H7 (cell line): ENCODE measurements at regions not wholly inside any gene's neighbourhood (a gene's known extent, or its start where the extent isn't known, plus 50 kb on each side); places are given as distances from the start of the nearest gene placed in this dataset.

ENCODE experiments used
- DNase-seq: peaks from one replicate; pipeline ENCODE4 v3.0.0; 2012
- H3K27me3 ChIP-seq: 2 replicates; pipeline ENCODE4 v1.6.0; 2011; ENCODE audit warnings: mild to moderate bottlenecking, low read length; ENCODE audit not compliant: control insufficient read depth, insufficient read depth
- H3K36me3 ChIP-seq: replicated peaks from 2 replicates; pipeline ENCODE4 v1.5.1; 2011; ENCODE audit warnings: low read length; ENCODE audit not compliant: control insufficient read depth, insufficient read depth
- H3K4me3 ChIP-seq: 2 replicates; pipeline ENCODE4 v1.5.1; 2011; ENCODE audit warnings: low read depth, mild to moderate bottlenecking, control low read depth, low read length, moderate library complexity; ENCODE audit not compliant: insufficient read depth

DNA sequence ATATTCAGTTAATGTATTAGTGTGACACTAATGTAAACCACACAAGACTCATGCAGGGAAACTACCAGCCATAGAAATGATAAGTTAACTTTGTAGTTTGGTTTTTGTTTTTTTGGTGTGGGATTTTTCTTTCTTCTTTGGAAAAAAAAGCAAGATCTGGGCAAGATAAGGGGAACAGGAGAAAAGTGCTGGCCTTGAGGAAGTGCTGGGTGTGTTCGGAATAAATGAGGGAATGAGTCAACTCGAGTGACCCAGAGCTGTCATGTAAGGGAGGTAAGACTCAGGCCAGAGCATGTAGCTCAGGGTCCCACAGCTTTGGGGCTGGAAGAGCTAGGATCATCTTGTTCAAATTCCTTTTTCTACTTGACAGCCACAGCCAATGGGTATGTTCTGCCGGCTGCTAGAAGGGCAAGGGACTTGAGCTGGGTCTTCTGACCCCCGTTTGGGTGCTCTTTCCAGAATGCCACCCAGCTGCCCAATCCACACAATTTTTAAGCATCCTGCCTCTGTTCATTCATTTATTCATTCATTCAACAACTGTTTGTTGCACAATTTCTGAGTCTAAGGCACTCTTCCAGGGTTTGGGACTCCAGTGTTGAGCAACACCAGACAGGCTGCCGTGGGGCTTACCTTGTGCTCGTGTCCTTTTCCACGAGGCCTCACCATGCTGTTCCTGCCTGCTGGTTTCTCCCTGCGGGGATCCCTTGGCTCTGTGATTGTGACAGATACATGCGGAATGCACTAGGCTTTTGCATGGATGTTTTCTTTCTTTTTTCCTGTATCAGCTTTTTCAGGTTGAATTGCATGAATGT lies 54.5 kb downstream of the CLDN34 start:
- no peak for DNase-seq
- H3K4me3 ChIP-seq = no peak overlapping the region
- H3K27me3 ChIP-seq = no peaks in the 10 kb centered on the region
- H3K36me3 ChIP-seq = no peaks in the 10 kb centered on the region

DNA sequence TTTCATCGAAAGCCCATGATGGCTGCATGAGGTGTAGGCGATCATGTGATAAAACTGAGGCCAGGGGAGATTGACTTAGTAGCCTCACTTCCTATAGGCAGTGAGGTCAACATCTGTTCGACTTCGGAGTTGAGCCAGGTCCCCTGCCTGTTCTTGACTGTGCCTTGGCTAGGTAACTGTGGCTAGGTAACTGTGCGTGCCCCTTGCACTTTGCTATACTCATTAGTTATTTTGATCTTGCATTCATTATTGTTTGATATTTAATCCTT lies 55.0 kb downstream of the CLDN34 start:
- no peak overlapping the region for H3K4me3 ChIP-seq
- no peaks in the 10 kb centered on the region for H3K36me3 ChIP-seq
- DNase-seq = no peak
- H3K27me3 ChIP-seq = no peaks in the 10 kb centered on the region

DNA sequence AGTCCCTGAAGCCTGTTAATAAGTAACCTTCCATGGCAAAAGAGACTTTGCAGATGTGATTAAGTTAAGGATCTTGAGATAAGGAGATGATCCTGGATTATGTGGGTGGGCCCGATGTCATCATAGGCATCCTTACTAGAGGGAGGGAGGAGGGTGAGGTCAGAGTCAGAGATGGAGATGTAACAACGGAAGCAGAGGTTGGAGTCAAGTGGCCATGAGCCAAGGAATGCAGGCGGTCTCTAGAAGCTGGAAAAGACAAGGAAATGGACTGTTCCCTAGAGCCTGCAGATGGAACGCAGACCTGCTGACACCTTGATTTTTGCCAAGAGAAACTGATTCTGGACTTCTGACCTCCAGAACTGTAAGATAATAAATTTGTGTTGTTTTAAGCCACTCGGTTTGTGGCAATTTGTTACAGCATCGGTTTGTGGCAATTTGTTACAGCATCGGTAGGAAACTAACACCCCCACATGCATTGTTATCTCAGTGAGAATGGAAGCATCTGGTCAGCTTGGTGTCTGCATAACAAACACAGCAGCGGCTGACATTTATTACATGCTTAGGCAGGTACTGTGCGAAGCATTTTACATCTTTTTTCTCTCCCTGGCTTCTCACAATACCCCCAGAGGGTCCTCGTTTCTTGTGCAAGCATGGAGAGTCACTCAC lies 55.6 kb downstream of the CLDN34 start:
- DNase-seq = no peak
- no peaks in the 10 kb centered on the region for H3K27me3 ChIP-seq
- H3K36me3 ChIP-seq = no peaks in the 10 kb centered on the region
- H3K4me3 ChIP-seq = no peak overlapping the region

DNA sequence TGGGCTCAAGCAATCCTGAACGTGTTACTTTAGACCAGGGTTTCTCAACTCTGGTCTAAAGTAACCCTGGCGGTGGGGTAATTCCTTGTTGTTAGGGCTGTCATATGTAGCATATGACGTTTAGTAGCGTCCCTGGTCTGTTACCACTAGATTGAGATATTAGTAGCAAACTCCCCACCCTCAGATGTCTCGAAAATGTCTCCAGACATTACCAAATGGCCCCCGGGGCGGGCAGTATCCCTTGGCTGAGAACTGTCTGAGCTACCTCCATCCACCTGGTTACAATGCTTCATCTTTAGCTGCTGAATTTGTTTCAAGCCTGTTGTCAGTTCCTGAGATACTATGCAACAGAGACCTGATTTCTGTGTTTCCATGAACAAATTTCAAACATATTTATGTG lies 56.7 kb downstream of the CLDN34 start:
- Histone ChIP-seq H3K4me3 (no peak overlapping the region), H3K27me3 (no peaks in the 10 kb centered on the region), H3K36me3 (no peaks in the 10 kb centered on the region)
- no peak for DNase-seq

DNA sequence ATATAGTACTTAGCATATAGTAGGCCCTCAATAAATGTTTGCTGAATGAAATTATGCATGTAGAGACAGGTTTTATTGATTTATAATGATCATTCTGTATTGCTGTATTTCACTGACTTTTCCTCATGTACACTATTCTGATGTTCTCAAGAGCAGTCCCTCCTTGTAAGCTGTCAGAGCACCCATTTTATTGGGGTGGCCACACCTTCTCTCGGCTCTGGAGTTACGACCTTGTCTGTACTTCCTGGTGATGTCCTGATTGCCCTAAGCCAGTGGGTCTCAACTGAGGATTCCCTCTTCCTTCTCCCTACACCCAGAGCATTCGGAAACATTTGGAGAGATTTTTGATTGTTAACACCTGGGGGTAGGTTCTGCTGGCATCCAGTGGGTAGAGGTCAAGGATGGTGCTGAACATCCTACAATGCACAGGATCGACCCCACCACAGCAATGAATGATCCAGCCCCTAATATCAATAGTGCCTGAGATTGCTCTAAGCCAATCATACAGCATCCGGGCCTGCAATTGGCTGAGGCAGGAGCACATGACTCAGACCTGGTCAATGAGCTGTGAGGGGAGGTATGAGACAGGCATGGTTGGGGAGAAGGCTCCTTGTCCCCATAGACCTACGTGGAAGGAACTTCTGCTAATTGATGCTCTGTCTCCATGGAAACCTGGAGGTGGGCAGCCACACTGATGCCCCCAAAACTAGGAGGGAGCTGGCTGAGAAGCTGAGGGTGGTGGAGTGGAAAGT lies 58.8 kb downstream of the CLDN34 start:
- DNase-seq = no peak
- H3K27me3 ChIP-seq = no peaks in the 10 kb centered on the region
- no peak overlapping the region for H3K4me3 ChIP-seq
- no peaks in the 10 kb centered on the region for H3K36me3 ChIP-seq

DNA sequence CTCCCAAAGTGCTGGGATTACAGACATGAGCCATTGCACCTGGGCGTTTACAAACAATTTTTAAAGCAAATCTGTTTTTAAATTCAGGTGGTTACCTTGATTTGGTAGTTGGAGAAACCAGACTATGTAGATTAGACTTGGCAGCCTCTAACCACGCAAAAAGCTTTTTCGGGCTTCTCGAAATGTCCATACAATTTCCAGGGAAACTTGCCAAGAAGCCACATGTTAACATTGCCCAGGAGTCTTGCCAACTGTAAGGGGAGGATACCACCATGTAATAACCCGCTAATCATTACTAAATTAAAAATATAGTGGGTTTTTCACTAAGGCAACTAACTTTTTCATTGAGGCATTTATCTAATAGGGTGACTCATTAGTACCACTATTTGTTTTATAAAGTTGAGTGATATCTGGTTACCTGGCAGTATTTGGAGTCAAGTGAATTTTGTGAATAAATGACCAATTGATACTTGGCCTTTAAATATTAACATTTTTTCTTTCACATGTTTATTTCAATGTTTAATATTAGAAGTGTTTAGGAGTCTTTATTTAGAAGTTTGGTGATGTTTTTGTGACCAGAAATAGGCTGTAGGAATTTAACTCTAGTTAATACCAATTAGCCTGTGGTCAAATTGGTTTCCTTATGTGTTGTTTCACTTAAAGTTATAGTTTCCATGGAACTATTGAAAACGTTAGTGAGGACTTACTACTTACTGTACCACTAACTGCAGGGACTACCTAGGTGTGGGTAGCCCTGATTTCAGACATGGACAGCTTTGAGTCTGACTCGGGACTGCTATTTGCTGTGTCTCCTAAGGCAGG lies 61.3 kb downstream of the CLDN34 start:
- no peak overlapping the region for H3K4me3 ChIP-seq
- H3K36me3 ChIP-seq = no peaks in the 10 kb centered on the region
- no peak for DNase-seq

DNA sequence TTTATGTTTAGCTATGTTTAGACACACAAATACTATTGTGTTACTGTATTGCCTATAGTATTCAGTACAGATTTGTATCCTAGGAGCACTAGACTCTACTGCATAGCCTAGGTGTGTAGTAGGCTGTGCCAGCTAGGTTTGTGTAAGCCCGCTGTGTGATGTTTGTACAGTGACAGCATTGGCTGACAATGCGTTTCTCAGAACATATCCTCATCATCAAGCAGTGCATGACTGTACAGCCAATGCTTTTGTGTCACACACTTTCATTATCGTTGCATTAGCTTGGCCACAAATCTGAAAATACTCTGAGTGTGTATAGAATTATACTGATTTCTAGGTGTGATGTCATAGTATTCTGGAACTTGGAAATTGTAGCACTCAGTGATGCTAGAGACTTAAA lies 63.4 kb downstream of the CLDN34 start:
- Histone ChIP-seq H3K36me3 (no peaks in the 10 kb centered on the region), H3K27me3 (no peaks in the 10 kb centered on the region), H3K4me3 (no peak overlapping the region)
- no peak for DNase-seq

More for the DNA sequence above, 61.3 kb downstream of the CLDN34 start:
- no peaks in the 10 kb centered on the region for H3K27me3 ChIP-seq

GRCh38 chrX:10031746-10032145 lies 64.6 kb downstream of the CLDN34 start:
- DNase-seq = no peak
- no peaks in the 10 kb centered on the region for H3K36me3 ChIP-seq
- no peaks in the 10 kb centered on the region for H3K27me3 ChIP-seq
- H3K4me3 ChIP-seq = no peak overlapping the region

- Histone ChIP-seq H3K27me3 (no peaks in the 10 kb centered on the region), H3K4me3 (no peak overlapping the region), H3K36me3 (no peaks in the 10 kb centered on the region)
- DNase-seq = no peak
These were observed 65.0 kb downstream of the CLDN34 start for GRCh38 chrX:10032147-10032546.

- no peak overlapping the region for H3K4me3 ChIP-seq
- no peaks in the 10 kb centered on the region for H3K36me3 ChIP-seq
- no peaks in the 10 kb centered on the region for H3K27me3 ChIP-seq
- DNase-seq = no peak
These were observed 66.3 kb downstream of the CLDN34 start for GRCh38 chrX:10033375-10034007.

DNA sequence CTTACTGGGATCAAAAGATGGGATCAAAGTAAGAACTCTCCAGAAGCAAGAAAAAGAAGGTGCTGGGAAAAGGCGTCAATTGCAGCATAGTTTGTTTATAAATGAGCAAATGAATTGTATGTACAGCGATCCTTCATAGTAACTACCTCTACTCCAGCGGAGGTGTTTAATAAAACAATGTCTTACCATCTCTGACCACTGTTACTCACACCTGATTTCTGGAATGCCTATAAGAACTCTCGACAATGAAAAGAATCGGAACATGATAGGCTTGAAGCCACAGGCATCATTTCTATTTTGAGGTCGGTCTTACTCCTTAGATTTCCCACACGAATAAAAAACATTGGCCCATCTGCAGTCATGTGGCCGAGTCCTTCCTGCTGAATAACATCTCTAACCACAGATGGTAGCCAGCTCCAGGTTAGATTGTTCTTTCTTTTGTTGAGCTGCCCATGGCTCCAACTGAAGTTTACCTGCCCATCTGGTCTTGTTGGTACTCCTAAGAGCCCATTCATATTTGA lies 67.6 kb downstream of the CLDN34 start:
- Histone ChIP-seq H3K36me3 (no peaks in the 10 kb centered on the region), H3K27me3 (no peaks in the 10 kb centered on the region), H3K4me3 (no peak overlapping the region)
- DNase-seq = no peak

- DNase-seq = no peak
- no peak overlapping the region for H3K4me3 ChIP-seq
- no peaks in the 10 kb centered on the region; the same call in 1 of the 2 replicates for H3K36me3 ChIP-seq
- no peaks in the 10 kb centered on the region for H3K27me3 ChIP-seq
These were observed 71.4 kb downstream of the CLDN34 start for GRCh38 chrX:10038585-10038984.

DNA sequence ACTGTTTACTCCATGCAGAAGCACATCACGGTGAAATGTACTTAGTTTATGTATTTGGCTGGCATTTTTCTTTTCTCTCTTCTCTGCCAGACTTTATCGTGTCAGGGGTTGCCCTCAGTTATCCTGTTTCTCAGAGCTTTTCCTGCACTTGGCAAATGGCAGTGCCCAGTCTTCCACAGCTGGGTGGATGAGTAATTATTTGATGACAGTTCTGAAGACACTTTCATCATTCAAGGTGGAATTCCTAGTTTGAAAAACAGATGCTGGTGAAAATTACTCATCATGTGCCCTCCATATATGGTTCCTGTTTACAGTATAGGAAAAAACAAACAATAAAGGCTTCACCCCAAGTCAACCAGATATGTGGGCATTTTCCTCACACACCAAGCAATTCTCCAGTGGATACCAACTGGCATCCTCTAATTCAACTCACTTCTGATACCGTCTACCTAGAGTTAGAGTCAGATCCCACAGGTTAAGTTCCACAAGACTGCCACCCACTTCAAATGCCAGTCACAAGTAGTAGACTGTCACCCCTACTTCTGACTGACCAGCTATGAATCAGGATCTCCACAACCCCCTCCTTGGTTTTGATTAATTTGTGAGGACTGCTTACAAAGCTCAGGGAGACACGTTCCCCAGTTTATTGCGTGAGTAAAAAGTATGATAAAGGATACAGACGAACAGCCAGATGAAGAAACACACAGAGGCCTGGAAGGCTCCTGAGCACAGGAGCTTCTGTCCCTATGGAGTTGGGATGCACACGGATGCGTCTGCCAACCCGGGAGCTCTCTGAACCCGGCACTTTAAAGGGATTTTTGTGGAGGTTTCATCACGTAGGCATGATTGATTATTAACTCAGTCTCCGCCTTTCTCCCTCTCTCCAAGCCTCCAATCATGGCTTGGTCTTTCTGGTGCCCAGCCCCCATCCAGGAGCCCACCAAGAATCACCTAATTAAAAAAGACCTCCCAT lies 72.9 kb downstream of the CLDN34 start:
- DNase-seq = no peak
- Histone ChIP-seq H3K36me3 (no peaks in the 10 kb centered on the region; the same call in 1 of the 2 replicates), H3K4me3 (no peak overlapping the region), H3K27me3 (no peaks in the 10 kb centered on the region)
